ENCODE measurements at regions not wholly inside any gene's neighbourhood (a gene's known extent, or its start where the extent isn't known, plus 50 kb on each side); places are given as distances from the start of the nearest gene placed in this dataset.

DNA sequence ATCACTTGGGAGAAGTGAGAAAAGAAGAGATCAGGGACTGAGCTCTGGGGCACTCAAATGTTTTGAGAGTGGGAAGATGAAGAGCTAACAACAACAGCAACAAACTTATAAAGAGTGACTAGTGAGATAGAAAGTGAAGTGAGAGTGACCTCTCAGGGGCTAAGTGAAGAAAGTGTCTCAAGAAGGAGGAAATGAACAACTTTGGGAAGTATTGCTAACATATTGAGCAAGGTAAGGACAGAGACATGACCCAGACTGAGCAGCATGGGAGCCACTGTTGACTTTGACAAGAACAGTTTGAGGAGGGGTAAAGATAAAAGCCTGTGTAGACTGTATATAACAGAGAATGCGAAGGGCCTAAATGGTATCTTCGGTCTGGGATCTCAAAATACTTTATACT is 155.1 kb upstream of the BTG1 start:
- H3K4me1 ChIP-seq (ENCODE audit: low read depth), result no peaks in the 10 kb centered on the region
- TF ChIP-seq CTCF (IDR thresholded peaks at IDR 0.05), result no peak
- no peaks in the 10 kb centered on the region for H3K9me3 ChIP-seq
- no peak for ATAC-seq
- intact Hi-C loops (cut with DNase I, micrococcal nuclease), result no loop called here
- no peak overlapping the region for H3K4me3 ChIP-seq
- no peak for DNase-seq
- no peaks in the 10 kb centered on the region for H3K36me3 ChIP-seq (ENCODE audit: low read depth)

DNA sequence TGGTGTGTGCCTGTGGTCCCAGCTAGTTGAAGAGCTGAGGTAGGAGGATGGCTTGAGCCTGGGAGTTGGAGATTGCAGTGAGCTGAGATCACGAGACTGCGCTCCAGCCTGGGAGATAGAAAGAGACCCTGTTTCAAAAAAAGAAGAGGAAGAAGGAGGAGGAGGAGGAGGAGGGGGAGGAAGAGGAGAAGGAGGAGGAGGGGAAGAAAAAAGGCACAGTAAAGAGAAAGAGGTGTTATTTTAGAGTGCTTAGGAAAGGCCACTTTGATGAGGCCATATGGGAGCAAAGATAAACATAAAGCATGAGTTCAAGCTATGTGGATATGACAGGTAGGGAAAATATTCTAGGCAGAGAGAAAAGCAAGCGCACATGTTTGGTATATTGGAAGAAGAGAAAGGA is 154.1 kb upstream of the BTG1 start:
- H3K9me3 ChIP-seq, result no peaks in the 10 kb centered on the region
- no peak overlapping the region for H3K4me3 ChIP-seq
- no peak for ATAC-seq
- H3K4me1 ChIP-seq (ENCODE audit: low read depth), result no peaks in the 10 kb centered on the region
- no peak for TF ChIP-seq CTCF (IDR thresholded peaks at IDR 0.05)
- H3K36me3 ChIP-seq (ENCODE audit: low read depth), result no peaks in the 10 kb centered on the region
- intact Hi-C loops (cut with DNase I, micrococcal nuclease), result no loop called here
- no peak for DNase-seq

- DNase-seq, result no peak
- Histone ChIP-seq H3K4me1 (ENCODE audit: low read depth) (no peaks in the 10 kb centered on the region), H3K36me3 (ENCODE audit: low read depth) (no peaks in the 10 kb centered on the region), H3K9me3 (no peaks in the 10 kb centered on the region), H3K4me3 (no peak overlapping the region)
- intact Hi-C loops (cut with DNase I, micrococcal nuclease), result no loop called here
- no peak for ATAC-seq
- TF ChIP-seq CTCF (IDR thresholded peaks at IDR 0.05), result no peak
Measured at GRCh38 chr12:92299344-92299743, 153.7 kb upstream of the BTG1 start.

DNA sequence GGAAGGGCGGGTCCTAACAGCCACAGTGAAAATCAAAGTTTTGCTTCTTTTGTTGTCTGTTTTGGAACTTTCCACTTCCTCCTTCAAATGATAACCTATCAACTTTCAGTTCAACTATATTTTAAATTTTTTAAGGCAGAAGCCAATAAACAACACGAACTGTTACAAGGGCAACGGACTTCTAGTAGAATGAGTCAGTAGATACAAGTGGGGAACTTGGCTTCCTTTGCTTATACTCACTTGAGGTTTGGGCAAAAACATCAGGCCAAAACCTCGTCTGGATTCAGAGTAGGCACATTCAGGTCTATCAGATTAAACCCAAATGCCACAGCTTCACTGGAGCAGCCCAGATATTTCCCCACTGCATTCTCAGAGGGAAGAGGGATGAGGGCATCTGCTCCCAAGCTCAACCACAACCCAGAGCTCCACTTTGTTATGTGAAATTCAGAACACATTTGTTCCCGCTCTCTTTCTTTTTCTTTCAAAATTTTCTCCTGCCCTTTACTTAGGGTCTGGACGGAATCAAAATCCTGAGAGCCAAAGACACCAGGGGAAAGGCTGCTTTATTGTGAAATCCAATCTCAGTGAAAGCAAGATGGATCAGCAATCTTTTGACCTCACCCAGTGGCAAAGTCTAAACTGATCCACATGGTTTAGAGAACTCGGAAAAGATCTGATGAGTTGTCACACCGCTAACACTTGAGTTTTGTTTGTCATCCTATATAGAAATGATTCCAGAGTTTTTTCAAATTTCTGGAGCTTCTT is 152.5 kb upstream of the BTG1 start:
- Histone ChIP-seq H3K4me1 (ENCODE audit: low read depth) (no peaks in the 10 kb centered on the region), H3K9me3 (no peaks in the 10 kb centered on the region), H3K4me3 (no peak overlapping the region), H3K36me3 (ENCODE audit: low read depth) (no peaks in the 10 kb centered on the region)
- ATAC-seq, result peak; percentile 58
- TF ChIP-seq CTCF (IDR thresholded peaks at IDR 0.05), result no peak
- intact Hi-C loops (cut with DNase I, micrococcal nuclease), result no loop called here
- DNase-seq, result no peak

GRCh38 chr12:92297405-92297804 is 151.8 kb upstream of the BTG1 start:
- DNase-seq, result no peak
- no peak for ATAC-seq
- intact Hi-C loops (cut with DNase I, micrococcal nuclease), result no loop called here
- Histone ChIP-seq H3K4me3 (no peak overlapping the region), H3K36me3 (ENCODE audit: low read depth) (no peaks in the 10 kb centered on the region), H3K9me3 (no peaks in the 10 kb centered on the region), H3K4me1 (ENCODE audit: low read depth) (no peaks in the 10 kb centered on the region)
- no peak for TF ChIP-seq CTCF (IDR thresholded peaks at IDR 0.05)

DNA sequence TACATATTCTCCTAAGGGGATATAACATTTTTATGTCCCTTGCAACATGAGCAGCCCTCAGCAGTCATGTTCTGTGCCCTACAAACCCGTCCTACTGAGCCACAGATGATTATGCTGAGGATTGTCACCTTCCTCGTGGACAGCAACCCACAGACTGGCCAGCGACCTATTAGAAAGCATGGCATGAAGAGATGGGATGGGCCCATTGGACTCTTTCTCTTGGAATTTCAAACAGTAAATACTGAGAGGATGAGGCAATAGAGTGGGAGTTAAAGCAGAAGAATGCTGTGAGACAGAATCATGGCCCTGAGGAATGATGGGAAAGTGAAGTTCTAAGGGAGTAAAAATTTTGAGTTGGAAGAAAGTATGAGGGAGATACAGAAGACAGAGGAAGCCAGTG is 149.9 kb upstream of the BTG1 start:
- DNase-seq, result no peak
- Histone ChIP-seq H3K4me3 (no peak overlapping the region), H3K9me3 (no peaks in the 10 kb centered on the region), H3K36me3 (ENCODE audit: low read depth) (no peaks in the 10 kb centered on the region), H3K4me1 (ENCODE audit: low read depth) (no peaks in the 10 kb centered on the region)
- no peak for TF ChIP-seq CTCF (IDR thresholded peaks at IDR 0.05)
- no peak for ATAC-seq
- intact Hi-C loops (cut with DNase I, micrococcal nuclease), result no loop called here

Measured in mucosa of descending colon (tissue), 3 donors.